ENCODE measurements at regions not wholly inside any gene's neighbourhood (a gene's known extent, or its start where the extent isn't known, plus 50 kb on each side); places are given as distances from the start of the nearest gene placed in this dataset.
A peak's percentile ranks its signal among the peaks of the same experiment; 100 is the strongest.

DNA sequence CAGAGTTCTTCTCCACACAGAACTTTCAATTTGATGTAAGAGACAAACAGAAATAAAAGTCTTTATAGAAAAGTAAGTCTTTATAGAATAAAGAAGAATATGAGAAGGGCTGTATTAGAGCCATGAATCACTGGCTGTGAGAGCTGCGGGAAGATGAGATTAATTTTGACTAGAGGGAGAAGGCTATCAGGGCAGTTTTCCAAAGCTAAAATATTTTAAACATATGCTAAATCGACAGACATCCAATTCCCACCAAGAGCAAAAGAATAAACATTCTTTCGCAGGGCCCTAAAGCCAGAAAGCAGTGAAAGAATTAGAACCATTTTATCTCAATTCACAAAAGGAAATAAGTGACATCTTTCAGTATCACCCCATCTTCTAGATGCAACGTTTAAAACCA is 208.3 kb upstream of the MAP3K1 start:
- no peak overlapping the region for H3K4me3 ChIP-seq
- peak overlapping the region in 9 of 21 experiments; percentile 3 to 76 (median 54) for H3K27ac ChIP-seq

DNA sequence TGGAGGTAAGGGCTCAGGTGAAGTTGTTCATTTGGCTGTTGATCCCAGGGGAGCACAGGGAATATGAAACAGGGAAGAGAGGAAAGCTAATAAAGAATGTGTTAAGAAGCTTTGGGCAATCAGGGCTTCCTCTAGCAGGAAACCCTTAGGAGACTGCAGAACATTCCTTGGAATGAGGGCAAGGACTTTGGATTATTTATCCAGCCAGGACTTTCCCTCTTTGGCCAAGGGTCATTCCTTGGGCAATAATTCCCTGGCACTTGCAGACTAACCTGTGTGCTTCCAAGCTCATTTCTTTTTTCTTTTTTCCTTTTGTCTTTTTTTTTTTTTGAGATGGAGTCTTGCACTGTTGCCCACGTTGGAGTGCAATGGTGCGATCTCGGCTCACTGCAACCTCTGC is 209.2 kb upstream of the MAP3K1 start:
- H3K27ac ChIP-seq, result no peak overlapping the region
- H3K4me3 ChIP-seq, result no peak overlapping the region

DNA sequence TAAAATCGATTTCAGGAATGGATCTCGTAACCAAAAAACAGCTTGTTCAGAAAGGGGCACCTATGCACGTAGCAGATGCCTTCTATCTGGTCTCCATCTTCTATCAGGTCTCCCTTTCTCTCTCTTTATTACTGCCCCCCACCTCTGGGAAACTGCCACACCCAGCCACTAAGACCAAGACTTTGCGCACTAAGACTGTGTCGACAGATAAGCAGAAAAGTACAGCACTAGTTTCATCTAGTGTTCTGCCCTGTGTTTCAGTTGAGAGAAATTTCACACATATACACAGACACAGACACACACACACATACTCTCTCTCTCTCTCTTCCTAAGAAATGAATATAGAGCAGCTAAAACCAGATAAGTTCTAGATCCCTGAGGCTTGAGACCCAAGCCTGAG is 210.1 kb upstream of the MAP3K1 start:
- Histone ChIP-seq H3K27ac (no peak overlapping the region), H3K4me3 (no peak overlapping the region)

DNA sequence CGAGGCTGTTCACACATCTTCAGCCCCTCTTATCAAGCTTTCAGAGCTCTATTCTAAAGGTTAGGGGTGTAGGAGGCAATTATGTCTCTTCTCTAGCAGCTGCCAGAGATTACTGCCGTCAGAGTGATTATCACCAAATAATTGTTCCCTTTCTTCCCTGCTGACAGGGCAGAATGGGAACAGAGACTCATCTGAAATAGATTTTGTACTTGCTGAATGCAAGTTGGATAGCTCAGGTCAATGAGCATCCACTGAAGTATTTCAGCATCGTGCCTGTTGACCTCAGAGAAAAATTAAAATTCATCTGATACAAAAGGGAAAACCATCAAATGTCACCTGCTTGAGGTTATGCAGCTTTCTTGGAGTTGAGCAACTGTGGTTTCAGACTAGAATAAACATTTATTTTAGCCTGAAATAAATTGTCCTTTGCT is 213.7 kb upstream of the MAP3K1 start:
- no peak overlapping the region for H3K4me3 ChIP-seq

DNA sequence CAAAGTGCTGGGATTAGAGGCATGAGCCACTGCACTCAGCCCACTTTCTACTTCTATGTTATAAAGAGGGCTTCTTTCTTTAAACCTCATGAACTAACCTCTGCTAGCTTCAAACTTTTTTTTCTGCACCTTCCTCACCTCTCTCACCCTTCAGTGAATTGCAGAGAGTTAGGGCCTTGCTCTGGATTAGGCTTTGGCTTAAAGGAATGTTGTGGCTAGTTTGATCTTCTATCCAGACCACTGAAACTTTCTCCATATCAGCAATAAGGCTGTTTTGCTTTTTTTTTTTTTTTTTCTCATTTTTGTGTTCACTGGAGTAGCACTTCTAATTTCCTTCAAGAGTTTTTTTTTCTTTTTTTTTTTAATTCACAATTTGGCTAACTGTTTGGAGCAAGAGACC is 216.4 kb upstream of the MAP3K1 start:
- H3K4me3 ChIP-seq, result no peak overlapping the region
- no peak overlapping the region for H3K27ac ChIP-seq

More for the DNA sequence above, 213.7 kb upstream of the MAP3K1 start:
- no peak overlapping the region for H3K27ac ChIP-seq

DNA sequence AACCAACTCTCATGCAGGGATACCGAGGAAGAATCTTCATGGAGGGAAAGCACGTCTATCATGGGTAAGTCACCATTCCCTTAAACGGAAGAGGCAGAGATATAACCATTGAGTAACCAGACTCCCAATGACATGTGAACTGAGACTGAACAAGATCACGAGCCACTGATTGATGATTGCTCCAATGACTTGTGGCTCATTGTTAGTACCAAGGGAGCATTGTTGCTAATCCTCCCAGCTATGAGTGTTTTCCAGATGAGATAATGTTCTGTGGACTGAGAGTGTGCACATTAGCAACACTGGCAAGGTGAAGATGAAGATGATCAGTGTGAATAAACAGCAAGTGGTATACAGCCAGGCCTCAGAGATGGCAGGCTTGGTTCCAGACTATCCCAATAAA is 219.2 kb upstream of the MAP3K1 start:
- Histone ChIP-seq H3K27ac (no peak overlapping the region), H3K4me3 (no peak overlapping the region)

DNA sequence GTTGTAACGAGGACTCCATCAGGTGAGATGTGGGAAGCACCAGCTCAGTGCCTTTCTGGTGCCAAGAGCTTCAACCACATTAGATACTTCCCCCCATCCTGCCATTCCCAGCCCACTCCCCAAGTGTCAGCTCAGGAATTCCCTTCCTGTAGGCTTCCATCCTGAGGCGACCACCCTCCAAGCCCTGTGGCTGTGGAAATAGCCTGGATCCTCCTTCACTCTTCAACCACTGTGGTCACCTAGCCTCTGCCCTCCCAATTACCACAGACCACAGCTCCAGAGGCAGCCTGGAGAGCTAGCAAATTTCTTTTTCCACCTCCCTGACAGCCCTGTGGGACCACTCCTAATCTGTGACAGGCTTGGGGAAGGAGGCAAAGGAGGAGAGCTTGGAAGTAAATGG is 219.8 kb upstream of the MAP3K1 start:
- no peak overlapping the region for H3K4me3 ChIP-seq
- H3K27ac ChIP-seq, result no peak overlapping the region

DNA sequence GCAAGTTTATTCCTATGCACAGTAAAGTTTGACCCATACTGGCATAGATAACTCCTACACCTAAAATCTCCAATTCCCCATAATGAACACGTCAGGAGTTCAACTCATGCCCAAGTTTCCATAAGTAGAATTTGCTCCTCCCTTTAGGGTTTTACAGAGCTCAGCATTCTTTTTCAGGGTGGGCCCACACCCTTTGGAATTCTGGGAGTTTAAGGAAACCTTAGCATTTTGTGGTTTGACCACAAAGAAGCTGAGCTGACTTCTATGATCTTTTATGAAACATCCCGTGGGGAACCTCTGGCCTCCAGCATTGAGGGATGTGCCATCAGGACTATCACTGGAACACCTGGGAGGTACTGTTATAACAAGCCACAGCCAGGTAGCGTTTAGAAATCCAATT is 220.6 kb upstream of the MAP3K1 start:
- Histone ChIP-seq H3K4me3 (no peak overlapping the region), H3K27ac (no peak overlapping the region)

DNA sequence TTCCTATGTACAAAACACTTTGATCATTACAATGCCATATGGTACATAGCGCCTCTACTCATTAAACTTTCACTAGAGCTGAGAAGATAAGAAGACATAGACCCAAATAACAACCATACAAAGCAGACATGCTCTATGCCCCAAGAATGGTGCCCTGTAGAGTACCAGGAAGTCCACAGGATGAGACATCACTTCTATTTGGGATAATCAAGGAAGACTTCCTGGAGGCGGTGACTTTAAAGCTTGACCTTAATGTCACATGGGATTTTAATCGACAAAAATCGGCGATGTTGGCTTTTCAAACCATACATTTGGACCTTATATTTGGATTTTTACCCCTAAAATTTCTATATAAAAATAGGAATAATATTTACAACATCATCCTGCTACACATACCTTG is 224.3 kb upstream of the MAP3K1 start:
- no peak overlapping the region for H3K27ac ChIP-seq
- H3K4me3 ChIP-seq, result no peak overlapping the region

DNA sequence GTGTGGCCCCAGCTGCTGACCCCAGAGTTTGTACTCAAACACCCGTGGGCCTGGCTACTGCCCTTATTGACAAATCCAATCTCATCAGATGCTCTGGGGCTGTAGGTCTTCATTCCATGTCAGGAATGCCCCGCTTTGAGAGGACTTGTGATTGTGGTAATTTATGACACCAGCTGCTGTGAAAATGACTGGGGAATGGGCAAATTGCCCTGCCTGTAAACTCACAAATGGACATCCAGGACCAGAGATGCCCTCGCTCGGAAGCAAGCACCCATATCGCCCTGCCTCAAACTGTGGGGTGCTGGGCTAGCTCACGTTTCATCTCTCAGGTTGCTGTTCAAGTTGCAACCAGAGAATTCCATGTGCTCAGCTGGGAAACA is 225.9 kb upstream of the MAP3K1 start:
- no peak overlapping the region for H3K4me3 ChIP-seq
- H3K27ac ChIP-seq, result peak overlapping the region in 17 of 21 experiments; percentile 20 to 80 (median 71)

DNA sequence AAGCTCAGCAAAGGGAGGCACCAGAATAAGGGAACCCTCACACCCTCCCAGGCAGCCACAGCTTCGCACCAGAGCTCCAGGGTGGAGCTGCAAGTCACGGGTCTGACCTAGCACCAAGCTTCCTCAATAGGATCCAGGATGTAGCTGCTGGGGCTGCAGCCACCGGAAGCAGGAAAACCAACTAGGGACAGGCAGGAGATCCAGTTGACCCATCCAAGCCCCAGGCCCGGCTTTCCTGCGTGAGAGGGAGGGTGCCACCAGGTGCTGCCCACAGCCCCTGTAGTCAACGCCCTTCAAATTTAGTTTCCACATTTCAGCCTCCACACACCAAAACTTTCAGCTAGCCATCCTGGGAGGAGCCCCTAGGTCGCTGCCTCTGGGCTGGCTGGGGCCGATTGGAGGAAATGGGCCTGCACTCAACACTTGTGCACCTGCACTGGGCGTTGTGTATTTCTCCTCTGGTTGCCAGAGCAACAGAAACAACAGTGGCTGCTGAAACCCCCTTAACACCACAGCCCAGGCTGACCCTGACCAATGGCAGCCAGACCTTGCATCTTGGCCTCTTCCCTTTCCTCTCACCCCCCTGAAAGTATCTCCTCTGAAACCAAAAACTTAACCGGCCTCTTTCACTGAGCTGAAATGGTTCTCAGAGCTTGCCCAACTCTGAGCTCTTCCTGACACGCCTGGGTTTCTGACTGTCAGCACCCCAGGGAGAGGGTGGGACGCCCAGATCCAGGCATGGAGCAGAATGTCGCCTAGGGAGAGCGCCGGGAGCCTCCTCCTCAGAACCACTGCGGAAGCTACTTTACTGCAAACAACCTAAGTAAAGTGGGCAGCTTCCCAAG is 226.5 kb upstream of the MAP3K1 start:
- Histone ChIP-seq H3K27ac (peak overlapping the region in 18 of 21 experiments; percentile 20 to 80 (median 70)), H3K4me3 (no peak overlapping the region)

DNA sequence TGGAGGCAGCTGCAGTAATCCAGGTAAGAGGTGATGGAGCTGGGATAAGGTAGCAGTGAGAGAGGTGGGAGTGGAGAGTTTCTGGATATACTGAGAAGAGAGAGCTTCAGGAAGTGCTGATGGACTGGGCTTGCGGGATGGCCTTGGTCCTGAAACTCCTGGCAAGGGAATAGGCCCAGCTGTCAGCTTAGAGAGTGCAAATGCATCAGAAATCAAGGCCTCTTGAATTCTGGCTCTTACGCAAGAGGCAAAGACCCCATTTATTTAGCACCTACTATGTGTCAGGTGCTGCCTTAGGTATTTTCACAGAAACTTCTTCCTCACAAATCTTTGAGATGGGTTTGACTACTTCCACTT is 227.2 kb upstream of the MAP3K1 start:
- no peak overlapping the region for H3K4me3 ChIP-seq
- H3K27ac ChIP-seq, result peak overlapping the region in 17 of 21 experiments; percentile 16 to 80 (median 71)

DNA sequence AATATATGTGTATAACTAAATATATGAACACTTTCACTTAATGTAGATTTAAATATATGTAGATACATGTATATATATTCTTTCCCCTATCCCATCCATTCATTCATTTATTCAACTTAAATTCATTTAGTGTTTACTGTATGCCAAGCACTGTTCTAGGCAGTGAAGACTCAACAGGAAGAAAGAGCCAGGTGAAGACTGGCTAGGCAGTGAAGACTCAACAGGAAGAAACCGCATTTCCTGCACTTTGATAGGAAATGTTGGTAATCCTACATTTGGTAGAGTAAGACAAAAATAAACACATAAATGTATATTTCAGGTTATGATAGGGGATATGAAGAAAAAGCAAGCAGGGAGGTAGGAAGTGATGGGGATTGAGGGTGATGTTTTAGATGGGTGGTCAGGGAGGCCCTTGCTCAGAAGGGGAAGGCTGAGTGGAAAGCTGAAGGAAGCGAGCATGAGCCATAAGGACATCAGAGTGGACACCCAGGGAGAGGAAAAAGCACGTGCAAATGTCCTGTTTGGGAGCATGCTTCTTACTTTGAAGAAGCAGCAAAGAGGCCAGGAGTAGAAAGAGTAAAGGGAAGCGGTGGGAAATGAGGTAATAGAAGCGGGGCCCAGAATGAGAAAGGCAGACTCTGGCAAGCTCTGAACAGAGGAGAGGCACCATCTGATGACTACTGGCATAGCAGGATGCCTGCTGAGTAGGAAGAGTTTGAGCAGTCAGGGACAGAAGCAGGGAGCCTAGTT is 227.8 kb upstream of the MAP3K1 start:
- Histone ChIP-seq H3K27ac (peak overlapping the region in 12 of 21 experiments; percentile 16 to 80 (median 74)), H3K4me3 (no peak overlapping the region)

DNA sequence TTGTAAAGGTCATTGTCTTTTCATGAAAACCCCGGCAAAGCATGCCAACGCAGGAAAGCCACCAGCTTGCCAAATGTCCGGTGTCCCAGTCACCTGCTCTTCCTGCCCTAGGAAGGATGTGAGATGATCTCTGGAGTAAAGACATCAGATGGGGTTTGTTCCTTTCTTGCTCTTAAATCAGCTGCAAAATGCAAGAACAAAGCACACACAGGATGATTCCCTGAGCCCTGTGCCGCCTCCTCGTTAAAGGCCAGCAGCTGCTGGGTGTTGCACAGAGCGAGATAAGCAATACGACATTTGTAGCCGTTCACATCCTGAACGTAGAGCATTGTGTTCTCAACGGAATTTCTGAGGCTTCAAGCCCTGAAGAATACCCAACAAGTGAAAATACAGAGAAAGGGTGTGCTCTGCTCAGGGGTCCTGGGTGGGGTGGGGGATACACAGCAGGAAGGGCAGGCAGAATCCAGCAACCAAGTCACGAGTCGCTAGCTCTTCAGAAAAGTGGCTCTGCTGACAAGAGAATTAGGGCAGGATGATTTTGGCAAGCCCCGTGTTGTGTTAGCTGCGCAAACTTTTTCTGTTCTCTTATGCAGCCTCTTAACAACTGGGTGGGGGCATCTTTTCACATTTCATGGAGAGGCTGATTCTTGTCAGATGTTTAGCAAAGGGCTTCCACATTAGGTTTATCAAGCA is 229.2 kb upstream of the MAP3K1 start:
- peak overlapping the region in 17 of 21 experiments; percentile 24 to 76 (median 67) for H3K27ac ChIP-seq
- H3K4me3 ChIP-seq, result peak overlapping the region in 1 of 7 experiments; percentile 6

DNA sequence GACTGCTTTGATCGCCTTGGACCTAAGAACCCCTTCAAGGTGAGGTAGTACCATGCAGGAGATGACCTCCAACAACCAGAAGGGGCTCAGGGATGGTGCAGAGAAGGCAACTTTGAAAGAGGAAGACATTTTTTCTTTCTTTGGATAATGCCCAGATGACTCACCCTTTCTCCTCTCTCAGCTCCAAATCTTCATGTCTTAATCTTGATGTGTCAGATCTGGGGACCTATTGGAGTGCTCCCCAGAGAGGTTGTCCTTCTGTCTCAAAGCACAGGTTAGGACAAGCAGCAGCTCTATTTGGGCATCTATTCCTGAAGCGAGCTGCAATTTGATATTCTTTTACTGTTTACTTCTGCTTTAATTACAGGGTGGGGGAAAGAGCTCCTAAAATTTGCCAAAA is 229.9 kb upstream of the MAP3K1 start:
- Histone ChIP-seq H3K4me3 (peak overlapping the region in 1 of 7 experiments; percentile 6), H3K27ac (peak overlapping the region in 13 of 21 experiments; percentile 19 to 73 (median 65))

DNA sequence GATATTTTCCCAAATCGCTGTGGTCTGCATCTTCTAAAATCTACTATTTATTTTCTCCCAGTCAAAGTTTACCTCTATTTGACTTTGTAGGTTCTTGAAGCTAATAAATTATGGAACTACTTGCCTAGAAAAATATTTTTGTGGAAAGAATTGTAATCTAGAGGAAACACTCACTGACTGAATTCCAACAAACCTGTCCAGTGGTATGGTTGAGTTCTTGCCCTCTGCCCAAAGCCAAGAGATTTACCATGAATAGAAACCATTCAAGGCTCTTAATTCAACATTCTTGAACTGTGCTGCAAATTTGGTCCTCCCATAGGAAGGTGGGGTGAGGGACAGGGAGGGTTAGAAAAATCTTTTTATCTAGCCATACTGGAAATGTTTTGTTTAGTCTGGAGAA is 233.9 kb upstream of the MAP3K1 start:
- Histone ChIP-seq H3K4me3 (no peak overlapping the region), H3K27ac (no peak overlapping the region)

DNA sequence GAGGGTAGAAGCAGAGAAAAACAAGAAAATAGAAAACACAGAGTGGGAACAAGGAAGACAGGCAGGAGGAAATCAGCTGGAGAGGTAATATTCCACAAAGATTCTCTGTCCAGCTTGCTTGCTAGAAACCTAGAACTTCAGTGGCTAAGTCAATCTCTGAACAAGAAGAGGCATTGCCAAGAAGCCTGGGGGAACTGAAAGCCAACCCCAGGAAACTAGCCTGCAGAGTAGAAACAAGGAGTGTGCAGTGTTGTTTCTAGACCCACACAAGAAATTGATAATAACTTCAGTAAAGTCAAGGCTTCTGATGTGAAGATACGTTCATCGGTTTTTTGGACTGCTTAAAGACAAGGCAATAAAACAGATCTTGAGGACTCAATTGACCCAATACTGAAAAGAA is 234.5 kb upstream of the MAP3K1 start:
- no peak overlapping the region for H3K4me3 ChIP-seq

DNA sequence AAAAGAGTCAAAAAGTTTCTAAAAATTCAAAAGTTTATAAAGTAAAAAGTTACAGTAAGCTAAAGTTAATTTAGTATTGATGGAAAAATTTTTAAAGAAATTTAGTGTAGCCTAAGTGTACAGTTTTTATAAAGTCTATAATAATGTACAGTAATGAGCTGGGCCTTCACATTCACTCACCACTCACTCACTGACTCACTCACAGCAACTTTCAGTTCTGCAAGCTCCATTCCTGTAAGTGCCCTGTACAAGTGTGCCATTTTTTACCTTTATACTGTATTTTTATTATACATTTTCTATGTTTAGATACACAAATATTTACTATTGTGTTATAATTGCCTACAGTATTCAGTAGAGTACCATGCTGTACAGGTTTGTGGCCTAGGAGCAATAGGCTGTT is 239.5 kb upstream of the MAP3K1 start:
- no peak overlapping the region for H3K4me3 ChIP-seq
- no peak overlapping the region for H3K27ac ChIP-seq

More for the DNA sequence above, 234.5 kb upstream of the MAP3K1 start:
- no peak overlapping the region for H3K27ac ChIP-seq

DNA sequence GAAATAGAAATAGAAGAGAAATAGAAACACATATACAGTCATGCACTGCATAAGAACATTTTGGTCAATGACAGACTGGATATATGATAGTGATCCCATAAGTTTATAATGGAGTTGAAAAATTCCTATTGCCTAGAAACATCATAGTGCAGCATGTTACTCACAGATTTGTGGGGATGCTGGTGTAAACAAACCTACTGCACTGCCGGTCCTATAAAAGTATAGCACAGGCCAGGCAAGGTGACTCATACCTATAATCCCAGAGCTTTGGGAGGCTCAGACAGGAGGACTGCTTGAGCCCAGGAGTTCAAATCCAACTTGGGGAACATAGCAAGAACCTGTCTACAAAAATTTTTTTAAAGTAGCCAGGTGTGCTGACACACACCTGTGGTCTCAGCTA is 240.6 kb upstream of the MAP3K1 start:
- H3K27ac ChIP-seq, result no peak overlapping the region
- no peak overlapping the region for H3K4me3 ChIP-seq

DNA sequence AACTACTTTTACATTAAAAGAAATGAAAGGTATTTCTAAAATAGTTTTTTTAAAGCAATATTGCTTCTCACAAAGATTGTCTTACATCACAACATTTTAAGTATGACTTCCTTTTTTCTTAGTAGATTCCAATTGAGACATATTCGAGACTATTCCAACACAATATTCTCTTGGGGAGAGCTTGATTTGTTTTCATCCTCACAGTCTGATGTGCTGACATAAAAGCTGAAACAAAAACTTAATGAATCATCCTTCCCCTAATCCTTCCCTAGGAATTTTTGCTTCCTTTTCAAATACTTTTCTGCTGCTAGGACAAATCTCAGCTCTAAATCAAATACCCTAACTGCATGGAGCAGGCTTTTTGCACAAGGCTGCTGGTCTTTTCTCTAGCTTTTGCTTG is 245.8 kb upstream of the MAP3K1 start:
- Histone ChIP-seq H3K4me3 (no peak overlapping the region), H3K27ac (peak overlapping the region in 10 of 21 experiments; percentile 8 to 69 (median 38))

Data from skin epidermis (tissue), 12 donors.